GM18861 (cell line): ENCODE measurements at regions not wholly inside any gene's neighbourhood (a gene's known extent, or its start where the extent isn't known, plus 50 kb on each side); places are given as distances from the start of the nearest gene placed in this dataset.
"Not testable (repeated sequence)": the region's sequence is repeated elsewhere in the genome, so short reads cannot be mapped to it uniquely, and the experiment has no call there.

Experiments used
- ATAC-seq: cut with Tn5 transposase; IDR thresholded peaks from one replicate; pipeline ENCODE4 v1.9.1; 2021; ENCODE audit not compliant: unreplicated experiment

DNA sequence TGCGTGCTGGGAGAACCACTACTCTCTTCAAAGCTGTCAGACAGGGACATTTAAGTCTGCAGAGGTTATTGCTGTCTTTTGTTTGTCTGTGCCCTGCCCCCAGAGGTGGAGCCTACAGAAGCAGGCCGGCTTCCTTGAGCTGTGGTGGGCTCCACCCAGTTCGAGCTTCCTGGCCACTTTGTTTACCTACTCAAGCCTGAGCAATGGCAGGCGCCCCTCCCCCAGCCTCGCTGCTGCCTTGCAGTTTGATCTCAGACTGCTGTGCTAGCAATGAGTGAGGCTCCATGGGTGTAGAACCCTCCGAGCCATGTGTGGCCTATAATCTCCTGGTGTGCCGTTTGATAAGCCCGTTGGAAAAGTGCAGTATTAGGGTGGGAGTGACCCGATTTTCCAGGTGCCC, 542.5 kb upstream of the KLF4 start:
- ATAC-seq, result not testable (repeated sequence)

DNA sequence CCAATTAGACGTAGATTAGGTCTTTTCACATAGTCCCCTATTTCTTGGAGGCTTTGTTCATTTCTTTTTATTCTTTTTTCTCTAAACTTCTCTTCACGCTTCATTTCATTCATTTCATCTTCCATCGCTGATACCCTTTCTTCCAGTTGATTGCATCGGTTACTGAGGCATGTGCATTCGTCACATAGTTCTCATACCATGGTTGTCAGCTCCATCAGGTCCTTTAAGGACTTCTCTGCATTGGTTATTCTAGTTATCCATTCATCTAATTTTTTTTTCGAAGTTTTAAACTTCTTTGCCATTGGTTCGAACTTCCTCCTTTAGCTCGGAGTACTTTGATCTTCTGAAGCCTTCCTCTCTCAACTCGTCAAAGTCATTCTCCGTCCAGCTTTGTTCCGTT, 541.7 kb upstream of the KLF4 start:
- ATAC-seq, result not testable (repeated sequence)

DNA sequence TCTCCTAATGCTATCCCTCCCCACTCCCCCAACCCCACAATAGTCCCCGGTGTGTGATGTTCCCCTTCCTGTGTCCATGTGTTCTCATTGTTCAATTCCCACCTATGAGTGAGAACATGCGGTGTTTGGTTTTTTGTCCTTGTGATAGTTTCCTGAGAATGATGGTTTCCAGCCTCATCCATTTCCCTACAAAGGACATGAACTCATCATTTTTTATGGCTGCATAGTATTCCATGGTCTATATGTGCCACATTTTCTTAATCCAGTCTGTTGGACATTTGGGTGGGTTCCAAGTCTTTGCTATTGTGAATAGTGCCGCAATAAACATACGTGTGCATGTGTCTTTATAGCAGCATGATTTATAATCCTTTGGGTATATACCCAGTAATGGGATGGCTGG, 537.1 kb upstream of the KLF4 start:
- not testable (repeated sequence) for ATAC-seq

DNA sequence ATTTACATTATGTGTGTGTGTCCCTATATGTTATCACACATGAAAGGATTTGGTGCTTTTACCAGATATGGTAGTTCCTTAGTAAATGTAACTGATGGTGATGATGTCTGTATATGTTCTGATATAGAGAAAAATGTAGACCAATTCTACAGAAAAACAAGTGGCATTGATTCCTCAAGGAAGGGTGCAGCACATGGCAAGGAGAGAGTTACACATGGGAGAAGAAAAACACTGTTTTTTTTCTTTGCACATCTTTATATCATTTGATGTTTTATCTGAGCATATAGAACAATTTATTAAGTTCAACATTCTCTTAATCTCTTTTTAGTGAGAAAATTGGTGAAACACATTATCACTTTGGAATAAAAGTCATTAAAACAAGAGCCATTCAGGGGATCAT, 535.0 kb upstream of the KLF4 start:
- ATAC-seq, result no peak

DNA sequence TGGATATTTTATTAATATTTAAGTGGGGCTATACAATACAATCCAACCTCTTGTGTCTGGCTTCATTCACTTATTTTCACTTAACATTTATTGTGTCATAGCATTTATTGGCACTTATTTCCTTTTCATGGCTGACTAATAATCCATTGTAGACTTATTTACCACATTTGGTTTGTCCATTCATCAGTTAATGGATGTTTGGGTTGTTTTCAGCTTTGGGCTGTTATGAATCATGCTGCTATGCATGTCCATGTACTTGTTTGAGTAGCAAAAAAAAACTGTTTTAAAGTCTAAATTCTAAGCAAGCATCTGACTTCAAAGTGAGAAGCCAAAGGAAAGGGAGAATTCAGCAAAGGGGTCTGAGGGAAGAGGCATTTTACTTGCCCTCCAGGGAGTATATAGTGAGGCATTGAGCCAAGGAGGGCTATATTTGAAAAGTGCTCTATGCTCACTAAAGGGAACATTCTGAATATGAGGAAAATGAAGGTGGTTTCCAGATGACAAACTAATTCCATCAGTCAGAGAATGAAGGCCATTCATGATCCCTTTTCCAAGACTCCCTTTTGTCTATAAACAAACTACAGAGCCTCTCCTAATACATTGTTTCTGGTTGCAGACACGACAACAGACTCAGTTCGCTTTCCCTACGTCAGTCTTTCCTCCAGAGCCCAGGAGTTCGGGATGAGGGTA, 532.8 kb upstream of the KLF4 start:
- no peak for ATAC-seq

DNA sequence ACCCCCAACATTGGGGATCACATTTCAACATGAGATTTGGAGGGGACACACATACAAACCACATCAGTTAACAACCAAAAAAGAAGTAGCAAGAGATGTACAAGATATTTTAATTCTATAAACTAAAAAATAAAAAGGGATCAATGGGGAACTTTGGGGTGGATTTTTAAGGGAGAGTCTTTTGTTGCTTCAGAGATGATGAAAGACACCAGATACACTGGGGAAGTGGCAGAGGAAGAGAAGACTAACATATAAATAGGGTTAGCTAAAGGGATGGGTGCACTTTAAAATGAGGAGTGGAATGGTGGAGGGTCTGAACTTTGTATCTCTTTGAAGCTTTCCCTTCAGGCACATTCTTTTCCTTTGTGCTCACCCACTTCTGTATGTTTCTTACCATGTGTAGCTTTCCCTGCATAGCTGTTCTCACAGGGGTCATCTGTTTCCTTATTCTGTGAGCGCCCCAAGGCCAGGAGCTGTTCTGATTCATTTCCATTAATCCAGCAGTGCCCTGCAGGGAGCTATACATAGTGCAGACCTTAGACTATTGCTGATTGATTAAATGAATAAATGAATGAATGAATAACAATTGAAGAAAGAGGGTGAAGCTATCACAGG, 531.6 kb upstream of the KLF4 start:
- no peak for ATAC-seq

DNA sequence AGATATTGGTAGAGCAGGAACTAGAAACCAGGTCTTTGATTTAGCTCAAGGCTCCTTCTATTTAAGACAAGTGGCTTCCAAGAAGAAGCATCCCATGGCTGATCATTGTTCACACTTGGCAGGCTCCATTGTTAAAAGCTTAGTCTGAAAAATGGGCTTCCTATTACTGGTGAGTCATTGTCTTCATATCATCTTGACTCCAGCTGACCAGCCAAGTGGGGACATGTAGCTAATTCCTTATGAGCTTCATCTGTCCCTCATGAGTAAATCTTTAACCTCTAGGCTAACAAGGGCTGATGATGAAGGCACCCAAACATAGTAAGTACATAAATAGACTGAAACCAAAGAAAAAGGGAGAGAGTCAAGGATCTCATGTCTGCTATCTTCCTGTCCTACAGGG, 530.3 kb upstream of the KLF4 start:
- ATAC-seq, result no peak

DNA sequence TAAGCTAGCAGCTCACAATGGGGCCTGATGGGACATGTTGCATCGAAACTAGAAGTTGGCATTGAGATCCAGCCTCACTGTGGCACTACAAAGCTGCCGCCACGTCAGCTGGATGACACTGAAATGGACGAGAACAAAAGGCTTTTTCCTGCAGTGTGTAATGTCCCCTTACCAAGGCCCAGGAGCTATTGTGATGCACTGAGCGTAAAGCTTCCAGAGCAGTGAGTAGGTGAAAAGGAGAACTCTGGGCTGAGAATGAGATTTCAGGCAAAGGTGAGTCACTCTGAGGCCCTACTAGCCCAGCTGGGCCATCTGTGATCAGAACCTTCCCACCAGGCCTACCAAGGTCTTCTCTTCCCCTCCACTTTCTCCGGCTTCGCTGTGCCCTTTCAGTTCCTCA, 528.1 kb upstream of the KLF4 start:
- ATAC-seq, result no peak

DNA sequence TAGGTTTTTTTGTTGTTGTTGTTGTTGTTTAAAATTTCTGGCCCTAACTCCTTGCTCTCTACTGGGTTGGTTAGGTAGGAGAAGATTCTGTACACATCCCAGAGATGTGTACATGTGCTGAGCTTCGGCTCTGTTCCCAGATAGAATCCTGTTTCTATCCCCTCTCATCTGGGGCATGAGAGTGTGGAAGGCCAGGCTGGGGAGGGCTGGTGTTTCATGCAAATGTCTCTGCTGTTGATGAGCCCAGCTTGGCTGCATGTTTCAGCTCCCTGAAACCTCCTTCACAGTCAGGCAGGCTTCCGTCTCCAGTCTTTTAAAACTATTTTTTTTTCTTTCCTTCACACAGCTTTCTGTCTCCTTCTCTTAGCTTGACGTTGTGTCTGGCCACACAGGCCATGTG, 526.9 kb upstream of the KLF4 start:
- no peak for ATAC-seq

DNA sequence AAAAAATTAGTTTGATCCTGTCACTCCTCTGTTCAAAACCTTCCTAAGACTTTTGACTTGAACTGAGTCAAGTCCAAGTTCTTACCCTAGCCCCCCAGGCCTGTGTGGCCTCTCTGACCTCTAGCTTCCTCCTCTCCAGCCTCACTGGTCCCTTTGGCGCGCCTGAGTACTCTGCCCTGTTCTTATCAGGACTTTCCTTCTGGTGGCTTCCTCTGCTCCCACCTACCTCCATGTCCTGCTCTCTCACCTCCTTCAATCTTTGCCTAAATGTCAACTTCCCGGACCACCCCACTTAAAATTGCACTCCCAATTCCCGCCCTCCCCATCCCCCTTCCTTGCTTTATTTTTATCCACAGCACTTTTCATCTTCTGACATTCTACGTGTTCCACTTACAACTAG, 526.1 kb upstream of the KLF4 start:
- ATAC-seq, result no peak

DNA sequence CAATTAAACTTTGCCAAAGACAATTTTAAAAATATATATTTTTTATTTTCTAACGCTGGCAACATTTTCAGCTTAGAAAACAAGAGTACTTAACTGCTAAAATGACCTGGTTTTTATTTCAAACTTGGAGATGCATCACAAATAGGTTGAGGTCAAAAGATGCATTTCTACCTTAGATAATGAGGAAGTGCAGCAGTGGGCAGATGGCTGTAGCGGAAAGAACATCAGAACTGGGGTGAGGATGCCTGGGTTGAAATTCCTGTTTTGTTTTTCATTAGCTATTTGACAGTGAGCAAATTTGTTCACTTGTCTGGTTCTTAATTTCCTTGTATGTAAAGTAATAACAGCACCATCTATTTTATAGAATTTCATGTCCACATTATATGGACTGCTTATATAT, 524.8 kb upstream of the KLF4 start:
- ATAC-seq, result no peak

DNA sequence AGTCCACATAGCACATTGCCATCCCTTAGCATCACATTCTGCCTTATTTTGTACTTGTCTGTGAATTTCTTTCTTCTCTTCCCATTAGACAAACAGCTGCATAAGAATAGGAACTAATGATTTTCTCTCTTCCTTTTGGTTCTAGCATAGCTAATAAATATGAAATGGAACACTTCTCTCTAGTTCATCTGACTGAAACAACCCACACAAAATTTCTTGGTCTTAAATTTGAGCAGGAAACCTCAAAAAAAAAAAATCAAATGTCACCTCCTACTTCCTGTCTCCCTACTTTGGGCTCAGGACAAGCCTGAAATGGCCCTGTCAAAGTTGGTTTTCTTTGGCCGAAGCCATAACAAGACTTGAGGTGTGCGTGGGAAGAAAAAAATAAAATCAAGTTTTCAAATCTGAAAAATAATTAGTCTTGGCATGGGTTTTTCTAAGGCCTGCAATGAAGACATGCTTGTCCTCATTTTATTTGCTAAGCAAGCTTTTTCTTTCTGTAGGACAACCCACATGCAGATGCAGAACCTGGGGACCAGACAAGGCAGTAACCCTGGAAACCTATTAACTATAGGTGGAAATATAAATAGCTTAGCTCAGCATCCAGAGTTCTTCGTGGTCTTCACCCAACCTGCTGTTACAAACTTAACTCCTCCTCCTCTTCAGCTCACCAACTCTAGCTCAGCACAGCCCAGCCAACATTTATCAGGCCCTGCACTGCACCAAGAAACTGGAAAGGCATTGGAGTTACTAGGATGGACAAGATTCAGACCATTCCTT, 523.5 kb upstream of the KLF4 start:
- no peak for ATAC-seq

DNA sequence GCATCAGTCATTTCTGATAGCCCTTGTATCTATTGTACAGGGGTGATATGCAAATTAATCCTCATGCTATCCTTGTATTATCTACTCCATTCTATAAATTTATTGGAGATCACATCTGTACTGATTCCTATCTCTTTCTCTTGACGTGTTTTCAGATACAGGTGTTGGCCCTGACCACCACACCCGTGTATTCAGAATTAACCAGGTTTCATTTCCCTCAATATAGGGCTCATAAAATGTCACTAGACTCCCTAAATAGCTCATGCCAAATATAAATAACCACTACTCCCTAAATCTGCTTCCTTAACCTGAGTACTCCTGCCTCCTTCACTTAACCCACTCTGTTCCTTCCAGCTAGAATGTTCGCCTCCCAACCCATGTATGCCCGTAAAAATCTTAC, 522.8 kb upstream of the KLF4 start:
- ATAC-seq, result no peak

DNA sequence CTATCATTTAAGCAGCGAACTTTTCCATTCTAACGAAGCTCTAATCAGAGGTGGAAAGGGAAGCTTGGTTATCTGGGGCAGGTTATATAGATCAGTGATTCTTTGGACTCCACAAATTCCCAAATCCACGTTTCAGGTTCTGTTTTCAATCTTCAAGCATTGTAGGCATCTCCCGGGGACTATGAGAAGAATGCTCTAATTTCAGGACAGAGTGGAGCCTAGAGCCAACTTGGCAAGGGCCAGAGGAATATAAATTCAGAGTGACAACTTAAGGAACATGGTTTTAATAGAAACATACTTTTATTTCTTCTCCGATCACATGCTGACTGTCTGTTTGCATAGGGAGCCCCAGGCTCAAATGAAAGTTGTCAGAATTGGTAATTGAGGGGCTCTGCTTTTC, 514.0 kb upstream of the KLF4 start:
- ATAC-seq, result no peak

DNA sequence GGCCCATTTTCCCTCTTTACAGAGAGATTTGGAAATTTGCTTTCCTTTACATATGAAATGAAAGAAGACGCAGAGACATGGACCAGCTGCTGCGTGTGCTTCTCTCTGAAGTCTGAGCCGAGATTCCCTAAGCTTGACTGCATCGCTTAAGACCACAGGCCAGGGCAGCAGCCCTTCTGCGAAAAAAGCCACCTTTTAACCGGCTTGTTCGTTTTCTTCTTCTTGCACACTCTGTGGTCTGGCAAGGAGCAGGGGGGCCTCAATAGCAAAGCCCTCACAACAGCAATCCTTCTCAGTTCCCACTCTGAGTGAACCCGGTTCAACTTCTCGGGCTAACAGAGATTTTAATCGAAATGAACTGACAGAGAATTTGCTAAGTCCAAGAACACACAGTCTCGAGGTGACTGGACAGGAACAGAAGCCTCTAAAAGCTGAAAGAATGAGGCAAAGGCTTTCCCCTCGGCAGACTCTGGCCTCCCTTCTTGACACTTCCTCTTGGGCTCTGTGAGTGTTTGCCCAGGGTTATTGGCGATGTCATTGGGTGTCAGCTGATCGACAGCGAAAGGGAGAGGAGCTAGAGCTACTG, 512.9 kb upstream of the KLF4 start:
- ATAC-seq, result no peak

DNA sequence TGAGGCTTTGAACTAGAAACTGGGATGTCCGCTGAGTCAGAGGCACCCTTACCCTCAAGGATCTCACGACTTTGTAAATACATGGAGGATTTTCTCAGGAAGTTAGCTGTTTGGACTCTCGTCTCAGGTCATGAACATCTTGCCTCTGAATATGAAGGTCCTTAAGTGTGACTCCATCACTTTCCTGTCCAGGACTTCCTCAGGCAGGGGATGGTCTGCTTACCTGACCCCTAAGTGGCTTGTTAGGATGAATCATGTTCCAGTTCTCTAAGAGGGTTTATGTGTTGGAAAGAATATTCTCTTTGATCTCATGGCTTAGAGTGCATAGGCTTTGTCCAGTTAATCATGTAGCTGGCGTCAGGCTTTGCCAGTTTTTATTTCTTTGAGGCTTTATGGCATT, 511.7 kb upstream of the KLF4 start:
- ATAC-seq, result no peak

DNA sequence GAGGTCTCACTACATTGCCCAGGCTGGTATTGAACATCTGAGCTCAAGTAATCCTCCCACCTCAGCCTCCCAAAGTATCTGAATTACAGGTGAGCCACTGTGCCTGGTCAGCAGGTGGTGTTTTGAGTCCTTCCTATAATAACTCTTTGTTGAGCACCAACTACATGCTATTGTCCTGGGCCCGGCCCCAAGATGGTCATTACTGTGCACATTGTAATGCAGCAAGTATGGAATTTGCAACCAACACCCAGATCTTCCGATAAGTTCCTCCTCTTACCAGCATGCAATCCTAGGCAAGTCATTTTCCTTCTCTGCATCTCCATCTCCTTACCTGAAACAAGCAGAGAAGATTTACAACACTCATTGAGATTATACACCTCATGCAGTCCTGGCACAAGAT, 510.3 kb upstream of the KLF4 start:
- no peak for ATAC-seq

DNA sequence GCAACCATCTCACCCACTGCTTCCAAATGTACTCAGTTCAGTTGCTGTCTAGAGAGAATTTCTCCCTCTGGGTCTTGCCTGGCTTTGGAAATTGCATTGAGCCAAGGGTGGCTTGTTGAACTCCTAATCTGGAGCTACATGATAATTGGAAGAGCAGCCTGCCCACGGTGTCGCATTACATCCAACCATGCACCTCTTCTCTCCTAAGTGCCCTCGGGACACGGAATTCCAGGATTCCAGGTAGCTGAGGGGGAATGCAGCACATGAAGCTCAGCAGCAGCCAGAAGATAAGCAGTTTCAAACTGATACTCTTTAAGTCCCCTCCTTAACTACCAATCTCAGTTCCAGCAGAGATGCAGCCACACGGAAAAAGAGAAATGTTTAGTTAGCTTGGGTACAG, 509.4 kb upstream of the KLF4 start:
- ATAC-seq, result no peak

DNA sequence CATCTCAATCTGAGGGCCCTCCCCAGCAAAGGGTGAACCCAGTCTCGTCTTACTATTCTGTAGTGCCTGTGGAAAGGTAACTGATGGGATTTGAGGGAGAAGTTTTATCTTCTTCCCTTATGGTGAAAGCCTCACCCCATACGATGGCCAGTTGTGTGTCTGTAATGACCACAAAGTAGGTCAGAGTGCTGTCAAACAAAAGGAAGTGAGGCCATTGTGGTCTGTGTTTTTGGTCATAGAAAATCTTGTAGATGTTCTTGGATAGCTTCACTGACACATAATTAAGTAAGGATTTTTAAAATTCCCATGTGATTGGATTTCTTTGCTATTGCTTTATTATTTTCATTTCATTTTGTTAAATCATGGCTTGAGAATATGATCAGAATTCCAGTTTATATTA, 505.1 kb upstream of the KLF4 start:
- ATAC-seq, result no peak

DNA sequence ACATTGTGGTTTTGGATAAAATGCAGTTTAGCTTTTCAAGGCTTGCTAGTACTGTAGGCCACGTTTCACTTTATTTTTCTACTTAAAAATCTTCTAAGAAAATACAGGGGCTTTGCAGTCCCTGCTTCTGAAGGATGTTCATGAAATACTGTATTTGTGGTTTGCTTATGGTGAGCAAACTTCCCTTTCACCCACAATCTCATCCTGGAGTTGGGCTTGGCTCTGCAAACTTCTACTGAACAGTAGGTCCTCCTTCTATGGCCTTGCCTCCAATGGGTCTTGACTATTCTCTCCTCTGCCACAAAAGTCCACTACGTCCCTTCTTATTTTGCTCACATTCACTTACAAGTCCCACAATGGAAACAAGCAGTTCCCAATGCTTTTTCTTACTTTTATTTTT, 502.7 kb upstream of the KLF4 start:
- no peak for ATAC-seq

DNA sequence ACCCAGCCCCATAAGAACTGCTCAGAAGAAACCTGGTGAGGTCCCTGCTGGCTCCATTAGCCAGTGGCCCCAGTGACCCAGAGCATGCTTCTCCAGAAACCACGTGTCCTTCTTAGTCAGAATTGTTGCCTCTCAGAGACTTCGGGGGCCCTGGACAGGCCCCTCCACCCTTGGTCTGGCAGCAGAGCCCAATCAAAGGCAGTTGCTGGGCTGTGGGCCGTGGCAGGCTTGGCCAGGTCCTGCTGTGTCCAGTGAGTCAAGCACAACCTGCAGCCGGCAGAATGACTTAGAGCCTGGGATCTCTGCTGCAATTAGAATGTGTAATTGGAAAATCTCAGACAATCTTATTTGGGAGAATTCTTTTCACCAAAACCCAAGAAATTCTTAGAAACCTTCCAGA, 502.0 kb upstream of the KLF4 start:
- ATAC-seq, result no peak

DNA sequence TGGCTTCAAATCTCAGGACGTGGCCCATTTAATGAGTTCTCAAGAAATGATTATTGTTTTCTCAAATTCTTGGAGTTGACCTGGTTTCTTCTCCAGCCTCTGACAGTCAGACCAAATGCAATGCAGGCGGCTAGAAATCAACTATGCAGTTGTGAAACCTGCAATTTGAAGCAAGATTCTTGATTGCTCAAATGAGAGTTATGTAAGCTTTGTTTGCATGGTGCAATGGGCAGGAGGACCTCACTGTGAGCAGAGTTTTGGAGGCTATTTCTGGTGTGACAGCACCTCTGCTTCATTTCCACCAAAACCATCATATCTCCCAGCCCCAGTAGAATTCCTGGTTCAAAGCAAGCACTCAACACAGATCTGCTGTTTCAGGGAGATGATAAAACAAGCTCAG, 500.0 kb upstream of the KLF4 start:
- no peak for ATAC-seq
